GM18505 (cell line): ENCODE measurements at regions not wholly inside any gene's neighbourhood (a gene's known extent, or its start where the extent isn't known, plus 50 kb on each side); places are given as distances from the start of the nearest gene placed in this dataset.
"Not testable (repeated sequence)": the region's sequence is repeated elsewhere in the genome, so short reads cannot be mapped to it uniquely, and the experiment has no call there.

Source experiments
- ATAC-seq: cut with Tn5 transposase; IDR thresholded peaks from one replicate; pipeline ENCODE4 v1.9.1; 2021; ENCODE audit not compliant: unreplicated experiment
- POLR2A ChIP-seq: IDR thresholded peaks from 4 replicates; pipeline ENCODE4 v1.6.1; 2011; ENCODE audit warnings: borderline replicate concordance; ENCODE audit not compliant: insufficient read depth, insufficient read length; ENCODE audit errors: extremely low read depth

GRCh38 chr4:111391829-111392228, 753.4 kb upstream of the FAM241A start:
- no peak for ATAC-seq
- no peak for TF ChIP-seq POLR2A

DNA sequence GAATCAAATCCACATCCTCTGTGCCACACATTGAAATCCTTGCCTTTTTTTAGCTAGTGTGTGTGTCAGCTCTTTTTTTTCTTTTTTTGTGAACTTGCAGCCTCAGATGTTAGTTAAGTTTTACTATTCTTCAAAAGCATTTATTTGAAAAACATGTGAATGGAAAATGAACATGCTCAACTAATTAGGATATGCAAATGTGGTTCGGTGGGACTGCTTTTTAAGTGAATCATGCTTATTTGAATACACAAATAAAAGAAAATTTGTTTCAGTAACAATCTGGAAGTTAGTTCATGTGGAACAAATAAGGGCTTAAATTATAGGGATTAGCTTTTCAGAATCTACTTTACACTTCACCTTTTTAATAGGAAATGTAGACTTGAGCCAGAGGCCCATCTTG, 751.5 kb upstream of the FAM241A start:
- ATAC-seq = no peak
- no peak for TF ChIP-seq POLR2A

DNA sequence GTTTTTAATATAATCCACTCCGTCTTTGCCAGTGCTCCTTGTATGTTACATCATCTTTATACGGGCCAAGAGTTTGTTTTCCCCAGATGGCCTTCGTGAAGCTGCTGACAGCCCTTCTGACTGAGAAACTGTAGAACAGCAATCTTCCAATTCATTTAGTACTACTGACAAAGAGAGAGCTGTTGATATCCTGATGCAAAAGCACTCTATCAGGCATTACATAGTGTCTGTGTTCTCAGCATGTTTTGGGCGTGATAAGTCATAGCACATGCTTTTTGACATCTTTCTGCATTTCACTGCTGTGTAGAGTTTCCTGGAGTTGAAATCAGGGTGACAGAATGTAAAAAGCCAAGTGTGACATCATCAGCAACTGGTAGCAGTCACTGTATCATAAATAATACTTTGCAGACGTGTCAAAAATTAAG, 746.3 kb upstream of the FAM241A start:
- TF ChIP-seq POLR2A = no peak
- ATAC-seq = no peak

GRCh38 chr4:111399623-111400022, 745.6 kb upstream of the FAM241A start:
- no peak for ATAC-seq

DNA sequence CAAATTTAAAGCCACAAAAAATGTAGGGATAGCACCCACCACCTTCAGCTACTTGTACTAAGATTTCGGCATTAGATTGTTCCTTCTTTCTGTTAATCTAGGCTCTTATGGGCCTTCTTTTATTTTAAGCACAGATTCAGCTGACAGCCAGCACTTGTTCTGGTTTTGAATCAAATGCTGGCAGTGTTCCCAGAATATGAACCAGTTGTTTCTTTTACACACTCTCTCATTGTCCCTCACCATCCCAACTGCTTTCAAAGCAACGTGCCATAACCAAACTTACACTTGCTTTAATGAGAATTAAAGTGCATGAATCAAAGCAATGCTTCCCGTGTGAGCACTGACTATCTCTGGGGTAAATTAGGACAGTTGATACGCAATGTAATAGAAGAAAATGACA, 744.5 kb upstream of the FAM241A start:
- no peak for ATAC-seq
- no peak for TF ChIP-seq POLR2A

More at GRCh38 chr4:111399623-111400022, 745.6 kb upstream of the FAM241A start:
- no peak for TF ChIP-seq POLR2A

GRCh38 chr4:111404673-111405072, 740.6 kb upstream of the FAM241A start:
- no peak for ATAC-seq
- TF ChIP-seq POLR2A = no peak

DNA sequence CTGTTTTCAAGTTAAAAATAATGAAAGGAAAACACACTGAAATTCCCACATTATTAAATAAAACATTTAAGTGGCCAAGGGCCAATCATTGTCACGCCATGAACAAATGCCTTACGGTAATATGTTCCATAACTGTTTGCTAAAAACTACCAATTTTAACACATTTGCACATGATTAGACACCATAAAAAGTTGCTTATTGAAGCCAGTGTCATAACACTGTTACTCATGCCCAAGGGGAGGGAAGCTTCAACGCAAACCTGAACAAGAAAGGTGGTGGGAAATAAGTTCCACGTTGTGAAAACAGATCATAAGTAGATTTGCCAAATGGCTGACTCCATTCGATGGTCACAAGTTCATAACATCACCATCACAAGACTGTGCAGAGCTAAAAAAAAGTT, 739.3 kb upstream of the FAM241A start:
- TF ChIP-seq POLR2A = no peak

GRCh38 chr4:111410571-111410970, 734.7 kb upstream of the FAM241A start:
- no peak for ATAC-seq

More for the DNA sequence above, 739.3 kb upstream of the FAM241A start:
- no peak for ATAC-seq

GRCh38 chr4:111417521-111417920, 727.7 kb upstream of the FAM241A start:
- ATAC-seq = no peak
- TF ChIP-seq POLR2A = no peak

More at GRCh38 chr4:111410571-111410970, 734.7 kb upstream of the FAM241A start:
- no peak for TF ChIP-seq POLR2A

DNA sequence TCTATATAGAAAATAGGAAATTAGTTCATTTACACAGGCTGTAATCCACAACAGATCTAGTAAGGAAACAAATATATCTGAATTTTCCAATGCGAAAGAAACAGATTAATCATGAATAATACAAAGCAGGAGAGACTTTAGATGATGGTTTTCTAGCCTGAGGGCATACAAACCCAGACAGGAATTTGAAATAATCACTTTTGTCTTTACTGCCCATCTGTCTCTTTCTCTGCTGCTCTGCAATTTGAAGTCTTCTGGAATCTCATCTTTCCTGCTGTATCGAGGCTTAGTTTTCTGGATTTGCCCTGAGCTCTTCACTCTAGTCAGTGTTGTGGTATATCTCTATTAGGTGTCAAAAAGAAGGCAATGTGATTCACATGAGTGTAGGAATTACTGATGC, 711.8 kb upstream of the FAM241A start:
- no peak for ATAC-seq
- TF ChIP-seq POLR2A = no peak

GRCh38 chr4:111434586-111434985, 710.7 kb upstream of the FAM241A start:
- ATAC-seq = no peak
- no peak for TF ChIP-seq POLR2A

DNA sequence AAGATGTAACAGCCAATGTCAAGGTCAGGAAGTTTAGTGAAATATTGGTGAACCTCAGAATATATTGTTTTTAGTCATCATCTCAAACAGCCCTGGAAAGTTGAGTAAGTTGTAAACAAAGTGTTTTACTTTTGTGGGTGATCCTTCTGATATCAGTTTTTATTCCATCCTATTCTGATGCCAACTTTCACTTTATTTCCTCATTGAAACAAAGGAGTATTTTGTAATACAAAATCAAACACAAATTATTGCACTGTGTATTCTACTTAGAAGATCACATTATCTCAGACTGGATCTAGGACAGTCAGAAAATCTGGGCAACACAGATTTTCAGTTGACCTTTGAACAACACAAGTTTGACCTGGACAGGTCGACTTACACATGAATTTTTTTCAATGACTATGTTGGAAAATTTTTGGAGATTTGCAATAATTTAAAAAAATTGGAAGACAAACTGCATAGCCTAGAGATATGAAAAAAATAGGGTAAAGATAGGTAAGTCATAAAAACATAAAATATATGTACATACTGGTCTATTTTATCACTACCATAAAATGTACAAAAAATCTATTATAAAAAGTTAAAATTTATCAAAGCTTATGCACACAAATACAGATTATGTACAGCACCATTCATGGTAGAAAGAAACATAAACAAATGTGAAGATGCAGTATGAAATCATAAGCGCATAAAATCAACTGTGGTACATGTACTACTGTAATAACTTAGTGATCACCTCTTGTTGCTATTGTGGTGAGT, 709.1 kb upstream of the FAM241A start:
- TF ChIP-seq POLR2A = no peak
- ATAC-seq = no peak

DNA sequence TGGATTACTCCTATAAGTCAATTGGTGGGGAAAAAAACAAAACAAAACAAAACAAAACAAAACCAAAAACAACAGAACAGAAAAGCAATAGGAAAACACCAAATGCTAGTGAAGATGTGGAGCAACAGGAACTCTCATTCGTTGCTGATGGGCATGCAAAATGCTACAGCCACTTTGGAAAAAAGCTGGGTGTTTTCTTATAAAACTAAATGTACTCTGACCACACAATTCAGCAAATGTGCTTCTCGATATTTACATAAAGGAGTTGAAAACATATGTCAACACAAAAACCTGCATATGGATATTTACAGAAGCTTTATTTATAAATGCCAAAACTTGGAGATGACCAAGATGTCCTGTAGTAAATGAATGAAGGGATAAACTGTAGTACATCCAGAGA, 703.6 kb upstream of the FAM241A start:
- TF ChIP-seq POLR2A = no peak
- ATAC-seq = no peak

DNA sequence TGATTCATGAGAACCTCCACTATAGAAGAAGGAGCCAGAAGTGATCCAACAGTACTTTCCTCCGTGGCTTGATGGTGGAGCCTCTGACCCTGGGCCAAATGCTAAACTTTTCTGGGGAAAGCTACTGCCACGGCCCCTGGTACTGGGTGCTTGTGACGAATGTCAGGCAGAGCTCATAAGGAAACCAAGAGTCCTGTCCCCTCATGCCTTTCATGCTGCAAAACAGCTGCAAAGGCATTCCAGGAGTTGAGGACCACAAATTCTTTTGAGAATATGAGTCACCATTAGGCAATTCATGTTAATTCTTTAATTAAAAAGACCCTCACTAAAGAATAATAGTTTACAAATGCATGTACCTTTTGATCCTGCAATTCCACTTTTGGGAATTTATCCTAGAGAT, 700.4 kb upstream of the FAM241A start:
- ATAC-seq = not testable (repeated sequence)

DNA sequence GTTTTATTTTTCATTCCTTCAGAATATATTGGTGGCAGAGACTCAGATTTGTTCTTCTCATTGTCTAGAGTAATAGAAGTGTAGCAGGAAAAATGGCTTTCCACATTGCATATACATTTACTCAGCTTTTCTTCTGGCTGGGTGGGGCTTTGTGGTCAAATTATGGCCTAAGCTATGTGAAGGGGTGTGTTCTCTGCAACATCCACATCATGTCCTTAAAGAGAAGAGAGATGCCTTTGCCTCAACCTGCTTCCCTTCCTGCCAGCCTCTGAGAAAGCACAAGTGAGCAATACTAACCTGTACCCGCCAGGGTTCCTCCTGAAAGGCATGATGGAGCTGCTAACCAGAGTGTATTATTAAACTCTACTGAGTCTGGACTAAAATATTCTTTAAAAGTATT, 695.6 kb upstream of the FAM241A start:
- ATAC-seq = no peak
- no peak for TF ChIP-seq POLR2A
